NCI-H1105 (cell line): ENCODE measurements at regions not wholly inside any gene's neighbourhood (a gene's known extent, or its start where the extent isn't known, plus 50 kb on each side); places are given as distances from the start of the nearest gene placed in this dataset.
"Not testable (repeated sequence)": the region's sequence is repeated elsewhere in the genome, so short reads cannot be mapped to it uniquely, and the experiment has no call there.

Experiments used
- DNase-seq: peaks from one replicate; lab custom pipeline; 2025; lab: John Stamatoyannopoulos, UW

DNA sequence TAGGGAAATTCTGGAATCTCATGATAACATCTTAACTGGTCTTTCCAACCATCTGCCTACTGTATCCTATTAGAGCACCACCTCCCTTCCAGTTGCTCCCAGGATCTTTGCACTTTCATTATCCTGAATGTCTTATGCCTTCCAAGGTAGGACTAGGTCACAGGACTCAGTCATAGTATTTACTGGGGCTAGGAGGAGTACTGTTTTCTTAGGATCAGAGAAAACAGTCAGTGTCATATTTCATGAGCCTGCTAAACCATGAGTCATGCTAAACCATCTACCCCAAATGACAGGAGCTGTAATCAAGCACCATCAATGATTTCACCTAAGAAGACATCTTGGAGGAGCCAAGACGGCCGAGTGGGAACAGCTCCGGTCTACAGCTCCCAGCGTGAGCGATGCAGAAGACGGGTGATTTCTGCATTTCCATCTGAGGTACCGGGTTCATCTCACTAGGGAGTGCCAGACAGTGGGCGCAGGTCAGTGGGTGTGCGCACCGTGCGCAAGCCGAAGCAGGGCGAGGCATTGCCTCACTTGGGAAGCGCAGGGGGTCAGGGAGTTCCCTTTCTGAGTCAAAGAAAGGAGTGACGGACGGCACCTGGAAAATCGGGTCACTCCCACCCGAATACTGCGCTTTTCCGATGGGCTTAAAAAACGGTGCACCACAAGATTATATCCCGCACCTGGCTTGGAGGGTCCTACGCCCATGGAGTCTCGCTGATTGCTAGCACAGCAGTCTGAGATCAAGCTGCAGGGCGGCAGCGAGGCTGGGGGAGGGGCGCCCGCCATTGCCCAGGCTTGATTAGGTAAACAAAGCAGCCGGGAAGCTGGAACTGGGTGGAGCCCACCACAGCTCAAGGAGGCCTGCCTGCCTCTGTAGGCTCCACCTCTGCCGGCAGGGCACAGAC lies 1439.2 kb upstream of the ACVR2A start:
- DNase-seq: not testable (repeated sequence)

DNA sequence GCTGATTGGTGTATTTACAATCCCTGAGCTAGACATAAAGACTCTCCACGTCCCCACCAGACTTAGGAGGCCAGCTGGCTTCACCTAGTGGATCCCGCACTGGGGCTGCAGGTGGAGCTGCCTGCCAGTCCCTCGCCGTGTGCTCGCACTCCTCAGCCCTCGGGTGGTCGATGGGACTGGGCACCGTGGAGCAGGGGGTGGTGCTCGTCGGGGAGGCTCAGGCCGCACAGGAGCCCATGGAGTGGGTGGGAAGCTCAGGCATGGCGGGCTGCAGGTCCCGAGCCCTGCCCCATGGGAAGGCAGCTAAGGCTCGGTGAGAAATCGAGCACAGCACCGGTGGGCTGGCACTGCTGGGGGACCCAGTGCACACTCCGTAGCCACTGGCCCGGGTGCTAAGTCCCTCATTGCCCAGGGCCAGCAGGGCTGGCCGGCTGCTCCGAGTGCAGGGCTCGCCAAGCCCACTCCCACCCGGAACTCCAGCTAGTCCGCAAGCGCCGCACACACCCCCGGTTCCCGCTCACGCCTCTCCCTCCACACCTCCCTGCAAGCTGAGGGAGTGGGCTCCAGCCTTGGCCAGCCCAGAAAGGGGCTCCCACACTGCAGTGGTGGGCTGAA lies 1441.2 kb upstream of the ACVR2A start:
- DNase-seq: not testable (repeated sequence)

DNA sequence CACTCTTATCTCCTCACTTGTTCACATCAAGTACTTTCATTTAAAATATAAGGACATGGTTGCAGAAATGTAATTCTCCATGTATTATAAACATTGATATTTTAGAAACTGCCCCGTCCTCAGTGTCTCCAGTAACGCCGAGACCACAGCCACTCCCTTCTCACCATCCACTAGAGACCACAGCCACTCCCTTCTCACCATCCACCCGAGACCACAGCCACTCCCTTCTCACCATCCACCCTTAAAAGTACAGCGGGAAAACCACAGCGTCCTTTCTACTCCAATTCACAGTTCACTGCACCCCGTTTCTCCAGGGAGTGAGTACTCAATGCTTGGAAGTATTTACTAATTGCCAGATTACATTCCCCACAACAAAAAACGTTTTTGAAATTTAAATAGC lies 1452.2 kb upstream of the ACVR2A start:
- no peak for DNase-seq

DNA sequence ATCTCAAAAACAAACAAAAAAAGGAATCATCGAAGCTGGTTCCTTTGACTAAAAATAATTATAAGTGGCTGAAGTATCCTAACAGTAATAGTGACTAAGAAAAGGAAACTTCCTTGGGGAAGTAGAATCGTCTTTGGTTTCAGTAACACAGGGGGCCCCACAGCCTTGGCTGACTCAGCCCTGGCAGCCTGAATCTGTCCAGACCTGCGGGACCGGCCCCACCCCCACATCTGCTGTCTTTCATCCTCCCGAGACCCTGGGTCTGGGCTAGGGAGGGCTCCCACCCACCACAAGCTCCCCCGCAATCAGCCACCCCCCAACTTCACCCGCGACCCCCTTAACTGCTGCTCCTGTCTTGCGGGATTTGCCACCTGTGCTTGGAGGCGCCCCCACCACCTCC lies 1452.6 kb upstream of the ACVR2A start:
- DNase-seq: no peak

DNA sequence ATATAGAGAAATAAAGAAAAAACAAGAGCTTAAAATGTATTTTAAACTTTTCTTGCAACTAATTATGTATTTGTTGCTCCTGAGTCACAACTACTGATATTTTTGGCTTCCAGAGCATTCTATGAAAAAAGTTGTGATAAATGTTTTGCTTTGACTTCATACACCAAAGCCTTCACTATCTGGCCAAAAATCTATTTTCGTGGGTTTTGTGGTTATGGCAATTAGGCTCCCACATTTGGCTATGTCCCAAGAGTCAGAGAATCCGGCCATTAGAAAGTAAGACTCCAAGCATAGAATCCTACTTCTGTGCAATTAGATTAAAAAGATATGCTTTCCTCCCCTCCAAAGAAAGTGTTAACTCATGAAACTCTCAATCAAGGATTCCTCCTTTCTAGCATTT lies 1456.1 kb upstream of the ACVR2A start:
- DNase-seq: no peak

DNA sequence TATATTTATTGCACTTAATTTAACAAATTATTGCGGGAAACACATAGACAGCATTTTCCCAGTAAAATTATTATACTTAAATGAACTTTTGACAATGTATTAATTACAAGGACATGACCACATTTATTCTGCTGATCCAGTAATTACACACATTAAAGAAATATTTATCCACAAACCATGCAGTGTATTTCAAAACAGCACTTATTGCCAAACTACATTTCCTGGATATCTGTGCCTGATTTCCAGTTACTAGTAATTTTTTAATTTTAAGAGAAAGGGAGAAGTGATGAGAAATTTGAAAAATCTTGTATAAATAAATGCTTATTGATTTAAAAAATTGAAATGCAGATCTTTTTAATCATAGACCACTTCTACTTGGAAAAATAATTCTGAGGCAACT lies 1458.7 kb upstream of the ACVR2A start:
- no peak for DNase-seq

DNA sequence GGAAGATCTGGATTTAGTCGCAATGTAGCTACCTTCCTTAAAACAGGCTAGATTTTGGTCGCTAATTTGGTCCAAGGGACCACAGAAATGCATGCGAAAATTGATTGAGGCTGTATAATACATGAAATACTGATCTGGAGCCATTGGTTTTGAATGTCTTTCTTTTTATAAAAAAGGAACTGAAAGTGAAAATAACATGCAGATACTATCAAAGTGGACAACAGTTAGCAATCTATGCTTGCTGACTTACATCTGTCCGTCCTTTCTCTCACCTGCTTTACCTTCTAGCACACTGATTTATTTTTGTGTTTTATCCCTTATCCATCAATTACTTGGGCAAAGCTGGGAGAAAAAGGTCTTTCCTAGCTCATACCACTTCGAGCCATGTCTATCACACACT lies 1459.8 kb upstream of the ACVR2A start:
- DNase-seq: no peak

DNA sequence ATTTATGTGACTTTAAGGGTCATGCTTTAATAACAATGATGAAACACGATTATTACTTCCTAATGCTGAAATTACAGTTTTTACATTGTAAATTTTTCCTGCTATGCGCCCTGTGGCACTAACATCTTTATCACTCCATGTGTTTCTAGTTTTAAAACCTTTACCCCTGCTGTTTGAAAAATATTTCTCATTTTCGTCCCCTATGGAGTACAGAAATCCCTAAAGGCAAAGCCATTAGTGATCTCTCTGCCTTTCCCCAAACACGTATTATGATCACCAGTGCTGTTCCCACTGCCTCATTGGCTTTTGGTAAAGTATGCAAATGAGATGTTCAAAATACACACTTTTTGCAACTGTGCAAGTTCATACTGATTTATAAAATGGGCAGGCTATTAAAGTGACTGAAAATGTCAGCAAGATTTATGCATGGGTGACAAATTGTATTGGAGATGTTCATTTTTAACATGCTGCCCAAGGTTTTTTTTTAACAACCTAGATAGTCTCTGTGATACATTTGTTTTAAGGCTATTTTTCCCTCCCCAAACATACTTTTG lies 1468.2 kb upstream of the ACVR2A start:
- DNase-seq: no peak

DNA sequence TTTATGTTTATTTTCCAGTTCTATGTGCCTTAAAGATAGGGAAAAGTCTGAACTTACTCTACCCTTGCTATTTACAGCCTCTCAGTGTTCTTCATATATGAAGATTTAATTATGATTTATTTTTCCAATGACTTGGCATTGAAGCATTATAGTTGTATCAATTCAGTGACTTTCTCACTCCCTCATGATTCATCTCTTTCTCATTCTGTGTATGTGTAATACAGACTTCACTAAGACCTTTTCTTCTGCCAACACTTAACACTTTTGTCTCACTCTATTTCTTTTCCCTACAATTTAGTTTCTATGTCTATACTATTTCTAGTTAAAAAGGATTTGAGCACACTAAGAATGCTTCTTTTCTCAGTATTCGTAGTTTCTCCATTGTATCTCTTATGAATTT lies 1470.3 kb upstream of the ACVR2A start:
- no peak for DNase-seq

DNA sequence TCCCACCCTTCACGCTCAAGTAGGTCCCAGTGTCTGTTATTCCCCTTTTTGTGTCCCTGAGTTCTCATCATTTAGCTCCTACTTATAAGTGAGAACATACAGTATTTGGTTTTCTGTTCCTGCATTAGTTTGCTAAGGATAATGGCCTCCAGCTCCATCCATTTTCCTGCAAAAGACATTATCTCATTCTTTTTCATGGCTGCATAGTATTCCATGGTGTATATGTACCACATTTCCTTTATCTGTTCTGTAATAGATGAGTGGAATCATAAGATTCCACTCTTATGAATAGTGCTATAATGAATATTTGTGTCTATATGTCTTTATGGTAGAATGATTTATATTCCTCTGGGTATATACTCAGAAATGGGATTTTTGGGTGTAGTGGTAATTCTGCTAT lies 1473.5 kb upstream of the ACVR2A start:
- not testable (repeated sequence) for DNase-seq

DNA sequence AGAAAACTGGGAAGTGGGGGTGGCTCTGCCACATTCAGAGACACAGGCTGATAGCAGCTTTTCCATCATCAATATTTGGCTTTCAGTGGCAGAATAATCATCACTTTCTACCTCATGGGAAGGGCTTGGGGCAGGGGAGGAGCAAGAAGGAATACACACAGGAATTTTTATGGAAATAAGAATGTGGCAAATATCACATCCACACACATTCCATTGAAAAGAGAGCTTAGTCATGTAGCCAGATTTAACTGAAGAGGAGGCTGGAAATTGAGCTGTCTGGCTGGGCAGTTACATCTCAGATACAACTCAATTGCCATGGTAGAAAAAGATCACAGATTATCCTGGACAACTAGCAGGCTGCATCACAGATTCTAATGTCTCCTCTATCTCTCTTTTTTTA lies 1474.0 kb upstream of the ACVR2A start:
- DNase-seq: no peak

DNA sequence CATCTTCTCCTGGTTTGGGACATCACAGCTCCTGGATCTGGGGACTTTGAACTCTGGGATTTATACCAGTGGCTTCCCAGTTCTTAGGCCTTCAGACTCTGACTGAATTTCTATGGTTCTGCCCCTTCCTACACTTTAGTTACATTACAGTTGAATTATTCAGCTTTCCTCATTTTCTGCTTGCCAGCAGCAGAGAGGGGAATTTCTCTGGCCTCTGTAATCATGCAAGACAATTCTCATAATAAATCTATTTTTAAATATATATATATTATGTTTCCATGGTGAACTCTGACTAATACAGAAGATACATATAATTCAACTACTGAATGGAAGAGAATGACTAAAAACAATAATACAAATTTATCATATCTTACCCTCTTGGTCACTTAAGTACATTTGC lies 1478.6 kb upstream of the ACVR2A start:
- DNase-seq: no peak

DNA sequence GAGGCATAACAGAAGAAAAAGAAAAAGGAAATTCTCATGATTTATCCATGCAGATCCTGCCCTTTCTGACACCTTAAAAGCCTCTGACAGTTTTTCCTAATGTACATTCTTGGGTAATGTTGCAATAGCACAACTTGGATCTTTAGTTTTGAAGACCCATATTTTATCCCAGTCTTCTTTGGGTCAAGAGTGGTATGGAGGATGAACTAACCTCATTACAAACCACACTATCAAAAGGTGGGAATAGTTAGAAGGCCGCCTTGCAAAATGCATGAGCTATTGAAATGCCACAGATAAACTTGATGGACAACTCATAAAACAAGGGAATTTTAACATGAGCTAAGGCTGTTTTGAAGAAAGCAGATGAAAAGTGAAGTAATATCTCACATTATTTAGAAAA lies 1479.8 kb upstream of the ACVR2A start:
- DNase-seq: no peak

DNA sequence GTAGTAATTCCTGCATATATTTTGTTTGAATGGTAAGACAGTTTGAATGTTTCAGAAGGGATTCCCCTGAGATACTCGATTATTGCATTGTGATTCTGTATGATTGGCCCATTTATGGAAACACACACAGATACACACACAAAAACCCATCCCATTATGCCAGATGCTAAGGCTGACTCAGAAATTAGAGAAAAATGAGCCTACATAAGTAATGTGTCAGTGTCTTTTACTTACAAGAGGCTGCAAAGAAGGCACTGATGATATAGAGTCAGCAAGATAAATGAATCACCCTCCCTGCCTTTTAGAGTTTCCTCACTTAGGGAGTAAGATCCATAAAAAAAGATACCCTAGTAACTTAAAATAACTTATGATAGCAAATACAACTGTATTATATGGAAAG lies 1481.1 kb upstream of the ACVR2A start:
- no peak for DNase-seq

DNA sequence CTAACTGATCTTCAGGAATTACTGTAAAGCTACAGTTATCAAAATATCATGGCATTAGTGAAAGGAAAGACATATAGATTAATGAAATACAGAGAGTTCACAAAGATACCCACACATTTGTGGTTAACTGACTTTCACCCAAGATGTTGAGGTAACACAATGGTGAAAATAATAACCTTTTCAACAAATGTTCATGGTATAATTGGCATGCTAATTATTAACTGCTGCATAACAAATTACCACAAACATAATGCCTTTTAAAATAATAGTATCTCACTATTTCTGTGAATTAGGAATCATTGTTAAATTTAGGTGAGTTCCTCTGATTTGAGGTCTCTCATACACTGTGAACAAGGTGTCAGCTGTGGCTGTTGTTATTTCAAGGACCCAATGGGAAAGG lies 1493.1 kb upstream of the ACVR2A start:
- no peak for DNase-seq

DNA sequence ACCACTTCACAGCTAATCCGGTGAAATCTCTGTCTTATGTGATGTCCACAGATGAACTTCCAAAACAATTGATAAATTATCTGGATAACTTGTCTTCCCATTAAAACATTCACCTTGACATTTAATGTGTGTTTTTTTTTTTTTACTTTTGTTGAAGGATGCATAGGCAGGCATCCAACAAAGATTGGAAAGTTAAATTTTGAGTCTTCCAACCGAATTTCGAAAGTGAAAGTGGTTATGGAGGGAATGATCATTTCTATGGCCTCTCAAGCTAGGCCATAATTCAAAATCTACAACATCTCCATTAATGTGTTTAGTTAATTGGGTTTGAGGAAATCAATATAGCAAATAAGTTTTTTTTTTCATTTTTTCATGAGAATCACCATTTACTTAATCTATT lies 1495.5 kb upstream of the ACVR2A start:
- no peak for DNase-seq

DNA sequence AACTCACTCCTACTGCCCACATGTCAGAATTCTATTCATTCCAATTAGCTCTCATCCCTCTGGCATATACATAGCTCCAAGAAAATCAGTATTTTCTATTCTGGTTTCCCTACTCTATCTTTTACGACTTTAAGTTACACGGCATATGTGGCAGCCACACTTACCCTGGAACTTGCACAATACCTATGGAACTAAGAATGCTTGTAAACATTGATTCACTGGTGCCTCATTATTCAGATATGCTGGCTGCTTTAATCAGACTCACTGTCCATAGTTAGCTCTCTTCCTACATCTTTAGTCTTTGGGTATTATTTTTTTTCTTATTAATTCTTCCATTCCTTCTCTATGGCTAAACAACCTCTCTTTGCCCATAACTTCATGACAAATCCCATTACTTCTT lies 1519.9 kb upstream of the ACVR2A start:
- DNase-seq: no peak

DNA sequence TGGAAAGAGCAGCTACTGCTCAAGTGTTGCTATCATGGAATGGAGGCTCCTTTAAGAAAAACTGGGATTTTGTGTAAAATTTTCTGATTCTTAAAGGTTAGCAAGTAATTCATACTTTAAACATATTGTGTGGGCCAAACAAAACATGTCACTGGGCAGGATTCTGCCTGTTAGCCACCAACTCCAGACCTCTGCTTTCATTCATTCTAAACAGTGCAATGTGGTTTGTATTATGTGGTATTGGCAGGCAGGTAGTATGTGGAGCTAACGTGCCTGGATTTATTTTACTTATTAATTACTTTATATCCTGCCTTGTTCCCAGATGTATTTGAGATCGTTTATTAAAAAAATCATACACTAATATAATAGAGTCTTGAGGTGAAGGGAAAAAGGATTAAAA lies 1521.3 kb upstream of the ACVR2A start:
- DNase-seq: no peak

DNA sequence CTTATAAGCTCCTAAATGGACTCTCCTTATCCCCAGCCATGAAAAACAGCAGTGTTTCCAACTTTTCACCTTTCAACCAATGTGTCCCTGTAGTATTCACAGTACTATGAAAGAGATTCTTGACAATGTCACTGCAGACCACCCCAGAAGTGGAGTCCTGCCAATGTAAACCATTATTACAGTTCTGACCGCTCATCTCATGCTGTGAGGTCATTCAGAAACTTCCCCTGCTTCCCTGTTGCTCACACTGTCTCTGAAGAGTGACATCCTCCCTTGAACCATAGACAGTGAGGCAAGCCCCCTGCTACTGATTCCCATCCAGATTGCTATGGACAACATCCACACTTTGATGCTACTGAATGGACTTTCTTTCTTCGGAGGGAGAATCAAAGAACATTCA lies 1523.7 kb upstream of the ACVR2A start:
- no peak for DNase-seq

DNA sequence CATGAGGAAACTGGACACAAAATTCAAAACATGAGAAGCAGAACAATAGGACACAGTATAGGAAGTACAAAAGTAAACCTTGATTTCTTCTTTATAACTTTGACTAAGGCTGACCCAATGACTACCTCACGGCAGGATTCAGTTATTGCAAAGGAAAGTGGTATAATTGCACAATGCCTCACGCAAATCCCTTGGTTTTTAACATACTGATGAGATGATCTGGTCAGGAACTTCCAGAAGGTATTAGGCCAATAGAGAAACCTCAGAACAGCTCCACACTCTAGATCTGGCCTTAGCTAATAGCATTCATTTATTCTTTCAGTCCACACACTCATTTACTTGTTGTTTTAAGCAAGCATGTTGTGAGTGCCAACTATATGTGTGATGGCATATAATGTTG lies 1526.9 kb upstream of the ACVR2A start:
- DNase-seq: no peak

DNA sequence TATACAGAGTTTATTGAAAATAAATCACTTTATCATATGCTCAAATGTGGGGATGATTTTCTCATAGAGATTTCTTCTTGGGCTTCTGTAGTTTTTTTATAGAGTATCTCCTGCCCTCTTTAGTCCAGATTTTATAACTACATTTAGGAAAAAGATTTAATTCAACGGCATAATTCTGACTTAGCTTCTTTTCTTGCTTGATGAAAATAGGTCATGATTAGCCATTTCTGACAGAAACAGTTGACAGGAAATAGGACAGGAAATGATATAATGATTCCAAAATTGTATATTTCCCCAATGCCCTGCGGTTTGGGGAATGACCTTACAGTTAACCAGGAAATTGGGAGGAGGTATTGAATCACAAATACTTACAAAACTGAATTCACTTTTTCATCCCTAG lies 1531.9 kb upstream of the ACVR2A start:
- DNase-seq: peak; percentile 3

DNA sequence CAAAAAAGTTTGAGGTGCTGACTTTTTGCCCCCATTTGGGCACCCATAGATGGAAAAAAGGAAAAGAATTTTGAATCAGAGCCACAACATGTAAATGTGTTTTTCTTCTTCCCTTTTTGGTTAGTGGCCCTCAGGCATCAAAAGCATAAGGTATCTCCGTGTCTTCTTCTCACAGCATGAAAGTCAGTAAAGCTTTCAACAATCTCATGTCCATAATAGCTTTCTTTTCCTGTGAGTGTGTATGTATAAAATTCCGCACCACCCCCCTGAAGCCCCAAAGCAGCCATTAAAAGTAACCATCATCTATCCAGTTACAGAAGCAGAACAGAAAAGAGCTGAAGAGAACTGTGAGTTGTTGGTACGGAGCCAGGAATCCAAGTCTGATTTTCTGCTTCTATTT lies 1539.7 kb upstream of the ACVR2A start:
- no peak for DNase-seq

DNA sequence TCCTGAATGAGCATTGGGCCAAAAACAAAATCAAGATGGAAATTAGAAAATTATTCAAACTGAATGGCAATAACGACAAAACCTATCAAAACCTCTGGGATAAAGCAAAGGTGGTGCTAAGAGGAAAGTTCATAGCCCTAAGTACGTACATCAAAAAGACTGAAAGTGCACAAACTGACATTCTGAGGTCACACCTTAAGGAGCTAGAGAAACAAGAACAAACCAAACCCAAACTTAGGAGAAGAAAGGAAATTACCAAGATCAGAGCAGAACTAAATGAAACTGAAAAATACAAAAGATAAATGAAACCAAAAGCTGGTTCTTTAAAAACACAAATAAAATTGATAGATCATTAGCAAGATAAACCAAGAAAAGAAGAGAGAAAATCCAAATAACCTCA lies 1543.5 kb upstream of the ACVR2A start:
- no peak for DNase-seq
